Activated T-cell treated with anti-CD3 and anti-CD28 coated beads, Interleukin-2, amount 50 U/mL, for 72 hours (primary cell): ENCODE measurements at regions not wholly inside any gene's neighbourhood (a gene's known extent, or its start where the extent isn't known, plus 50 kb on each side); places are given as distances from the start of the nearest gene placed in this dataset.

Experiments
- ATAC-seq, 2 donors: fragments of 150-1000 bp; cut with Tn5 transposase; replicated peaks in 1 of 2; 2 replicates each; pipeline ENCODE4 v1.10.0; 2021; ENCODE audit warnings: moderate library complexity in 2 of 2, mild to moderate bottlenecking in 1 of 2
- DNase-seq, 2 donors: peaks; one replicate each; pipeline ENCODE4 v3.0.0; 2021 to 2022; ENCODE audit warnings: mixed read lengths in 1 of 2
- H3K27ac Mint-ChIP-seq: one replicate; pipeline ENCODE4 v1.8.0; 2022; ENCODE audit warnings: mild to moderate bottlenecking, moderate library complexity, mixed read lengths
- H3K27me3 Mint-ChIP-seq: one replicate; pipeline ENCODE4 v1.8.0; 2022; ENCODE audit warnings: low read depth, mixed read lengths
- H3K36me3 Mint-ChIP-seq, 2 donors: one replicate each; pipeline ENCODE4 v1.8.0; 2022; ENCODE audit warnings: mixed read lengths in 2 of 2, mild to moderate bottlenecking in 1 of 2; ENCODE audit not compliant: insufficient read depth in 2 of 2
- H3K4me1 Mint-ChIP-seq: one replicate; pipeline ENCODE4 v1.8.0; 2022; ENCODE audit warnings: low read depth, mixed read lengths
- H3K4me3 Mint-ChIP-seq, 2 donors: one replicate each; pipeline ENCODE4 v1.8.0; 2022; ENCODE audit warnings: mild to moderate bottlenecking in 2 of 2, mixed read lengths in 2 of 2, moderate library complexity in 2 of 2
- H3K9me3 Mint-ChIP-seq, 2 donors: one replicate each; pipeline ENCODE4 v1.8.0; 2022; ENCODE audit warnings: mixed read lengths in 2 of 2

- Mint-ChIP-seq H3K27ac (no peak overlapping the region), H3K9me3 (peaks cover 0 to 2% of the 10 kb centered on the region in 2 donors), H3K4me3 (no peak overlapping the region), H3K36me3 (no peaks in the 10 kb centered on the region), H3K4me1 (no peaks in the 10 kb centered on the region), H3K27me3 (no peaks in the 10 kb centered on the region)
- ATAC-seq = no peak
- no peak for DNase-seq
Measured at GRCh38 chr2:4831751-4832150, 860.4 kb upstream of the SOX11 start.

DNA sequence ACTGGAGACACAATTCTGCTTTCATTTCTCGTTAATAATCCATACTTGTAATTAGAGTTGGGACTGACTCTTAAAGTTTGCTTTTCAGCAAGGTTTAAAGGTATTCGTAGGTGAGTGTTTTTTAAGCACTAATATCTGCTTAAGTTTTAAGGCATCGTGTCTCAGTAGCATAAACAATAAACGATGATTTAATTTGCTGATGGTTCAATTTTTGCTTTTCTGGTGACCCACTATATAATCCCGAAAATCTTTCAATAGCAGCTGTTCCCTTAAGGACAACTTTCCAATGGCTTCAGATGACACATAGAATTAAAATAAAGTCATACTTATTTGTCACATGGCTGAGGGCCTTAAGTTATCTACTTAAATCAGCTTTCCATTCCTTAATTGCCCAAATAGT, 859.5 kb upstream of the SOX11 start:
- no peak for ATAC-seq
- Mint-ChIP-seq H3K27ac (no peak overlapping the region), H3K4me3 (no peak overlapping the region), H3K36me3 (no peaks in the 10 kb centered on the region), H3K9me3 (peaks cover 6 to 9% of the 10 kb centered on the region in 2 donors), H3K4me1 (no peaks in the 10 kb centered on the region), H3K27me3 (no peaks in the 10 kb centered on the region)
- DNase-seq = no peak

DNA sequence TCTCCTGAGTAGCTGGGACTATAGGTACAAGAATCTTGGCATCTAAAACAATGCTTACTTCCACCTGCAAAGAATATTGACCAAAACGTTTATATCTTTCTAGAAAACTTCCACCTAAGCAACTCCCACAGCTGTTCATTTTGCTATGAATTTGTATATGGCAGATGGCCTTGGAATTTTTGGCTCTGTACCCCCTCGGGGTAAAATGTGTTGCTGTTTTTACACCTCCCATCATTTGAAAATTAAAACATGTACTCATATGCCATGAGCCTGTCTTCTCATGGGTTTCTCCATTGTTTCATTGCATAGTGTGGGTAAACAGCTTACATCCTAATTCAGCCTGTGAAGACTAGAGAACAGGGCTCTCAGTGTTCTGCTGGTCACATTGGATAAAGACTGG, 853.6 kb upstream of the SOX11 start:
- H3K27ac Mint-ChIP-seq = no peak overlapping the region
- no peaks in the 10 kb centered on the region for H3K27me3 Mint-ChIP-seq
- no peak for DNase-seq
- no peaks in the 10 kb centered on the region for H3K4me1 Mint-ChIP-seq
- ATAC-seq = no peak
- peaks cover 12 to 13% of the 10 kb centered on the region in 2 donors for H3K9me3 Mint-ChIP-seq
- no peaks in the 10 kb centered on the region for H3K36me3 Mint-ChIP-seq
- no peak overlapping the region for H3K4me3 Mint-ChIP-seq

GRCh38 chr2:4840791-4841190, 851.4 kb upstream of the SOX11 start:
- DNase-seq (no peak), ATAC-seq (no peak)
- Mint-ChIP-seq H3K27me3 (no peaks in the 10 kb centered on the region), H3K4me3 (no peak overlapping the region), H3K4me1 (no peaks in the 10 kb centered on the region), H3K27ac (no peak overlapping the region), H3K36me3 (no peaks in the 10 kb centered on the region), H3K9me3 (peaks cover 14 to 21% of the 10 kb centered on the region in 2 donors)

- ATAC-seq = no peak
- no peak for DNase-seq
- Mint-ChIP-seq H3K27ac (no peak overlapping the region), H3K9me3 (peaks cover 7 to 14% of the 10 kb centered on the region in 2 donors), H3K36me3 (no peaks in the 10 kb centered on the region), H3K4me1 (no peaks in the 10 kb centered on the region), H3K27me3 (no peaks in the 10 kb centered on the region), H3K4me3 (no peak overlapping the region)
Measured at GRCh38 chr2:4844881-4845280, 847.3 kb upstream of the SOX11 start.

DNA sequence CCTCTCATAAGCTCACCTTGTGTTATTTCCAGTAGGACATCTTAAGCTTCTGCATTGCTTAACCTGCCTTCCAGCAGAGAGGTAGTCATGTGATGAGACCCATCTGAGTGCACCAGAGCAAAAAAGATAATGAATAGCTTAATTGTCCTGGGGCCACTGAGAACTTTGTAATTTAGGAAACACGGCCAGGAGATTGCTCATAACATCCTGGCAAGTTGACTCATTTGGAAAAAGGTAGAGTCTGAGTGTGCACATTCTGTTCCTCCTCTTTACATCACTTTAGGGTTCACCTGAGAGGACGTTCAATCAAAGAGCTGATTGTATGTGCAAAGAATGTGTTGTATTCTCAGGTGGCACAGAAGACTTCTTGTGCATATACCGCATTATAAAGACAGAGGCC, 830.2 kb upstream of the SOX11 start:
- no peaks in the 10 kb centered on the region for H3K27me3 Mint-ChIP-seq
- H3K27ac Mint-ChIP-seq = no peak overlapping the region

DNA sequence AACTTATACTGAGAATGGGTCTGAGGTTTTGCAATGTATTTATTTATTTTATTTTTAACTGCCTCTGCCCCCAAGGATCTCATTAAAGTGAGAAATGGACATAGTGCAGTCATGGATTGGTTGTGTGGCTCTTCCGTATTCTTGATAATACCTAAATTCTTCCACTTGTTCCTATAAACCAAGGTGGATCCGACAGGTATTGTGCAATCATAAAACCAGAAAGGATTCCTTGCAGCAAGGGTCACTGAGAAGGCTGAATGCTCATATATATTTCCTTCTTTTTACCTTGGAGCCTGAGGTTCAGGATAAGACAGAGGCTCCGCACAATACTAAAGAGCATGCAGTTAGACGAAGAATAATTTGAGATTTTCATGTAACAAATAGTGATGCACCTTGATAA, 826.0 kb upstream of the SOX11 start:
- no peaks in the 10 kb centered on the region for H3K4me1 Mint-ChIP-seq
- DNase-seq = no peak
- H3K9me3 Mint-ChIP-seq = peaks cover 7 to 8% of the 10 kb centered on the region in 2 donors
- H3K4me3 Mint-ChIP-seq = no peak overlapping the region
- no peaks in the 10 kb centered on the region for H3K36me3 Mint-ChIP-seq
- H3K27me3 Mint-ChIP-seq = no peaks in the 10 kb centered on the region
- no peak overlapping the region for H3K27ac Mint-ChIP-seq
- no peak for ATAC-seq

More for the DNA sequence above, 830.2 kb upstream of the SOX11 start:
- ATAC-seq = no peak
- Mint-ChIP-seq H3K36me3 (no peaks in the 10 kb centered on the region), H3K4me3 (no peak overlapping the region), H3K9me3 (peaks cover 6 to 9% of the 10 kb centered on the region in 2 donors), H3K4me1 (no peaks in the 10 kb centered on the region)
- DNase-seq = no peak

DNA sequence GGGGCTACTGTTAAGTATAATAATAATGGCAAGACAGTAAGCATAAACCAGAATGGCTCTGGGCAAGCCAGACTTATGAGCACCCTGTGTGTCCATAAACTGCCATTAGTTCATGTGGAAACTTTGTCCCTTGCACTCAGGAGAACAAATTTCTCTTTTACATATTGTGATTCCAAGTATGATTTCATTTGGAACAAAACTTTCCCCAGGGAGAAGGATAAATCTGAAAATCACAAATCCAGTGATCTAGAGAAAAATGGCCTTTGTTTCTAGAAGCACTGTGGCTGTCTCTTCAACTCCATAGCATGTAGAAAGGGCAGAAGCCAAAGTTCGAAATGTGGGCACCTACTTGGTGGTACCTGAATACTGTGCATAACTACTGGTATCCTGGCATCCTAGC, 823.7 kb upstream of the SOX11 start:
- ATAC-seq = no peak

DNA sequence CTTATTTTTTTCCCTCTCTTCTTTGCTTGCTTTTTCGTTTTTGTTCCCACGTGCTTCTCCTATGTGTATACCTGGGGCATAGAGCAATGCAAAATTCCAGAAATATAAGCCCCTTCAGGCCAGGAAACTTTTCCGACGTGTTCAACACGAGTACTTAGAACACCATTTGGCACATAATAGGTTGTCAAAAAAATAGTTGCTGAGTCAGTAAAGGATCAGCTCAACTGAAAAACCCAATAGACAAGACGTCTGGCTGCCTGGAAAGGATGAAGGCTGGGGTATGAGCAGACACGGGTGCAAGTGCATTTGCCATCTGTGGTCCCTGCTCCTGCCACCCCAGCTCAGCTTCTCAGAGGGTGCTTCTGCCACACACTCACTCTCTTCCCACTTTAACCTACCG, 823.0 kb upstream of the SOX11 start:
- Mint-ChIP-seq H3K27ac (no peak overlapping the region), H3K36me3 (no peaks in the 10 kb centered on the region), H3K4me1 (no peaks in the 10 kb centered on the region), H3K9me3 (peaks cover 4 to 5% of the 10 kb centered on the region in 2 donors), H3K27me3 (no peaks in the 10 kb centered on the region), H3K4me3 (no peak overlapping the region)
- DNase-seq = no peak
- ATAC-seq = no peak

More for the DNA sequence above, 823.7 kb upstream of the SOX11 start:
- H3K4me1 Mint-ChIP-seq = no peaks in the 10 kb centered on the region
- H3K4me3 Mint-ChIP-seq = no peak overlapping the region
- no peaks in the 10 kb centered on the region for H3K27me3 Mint-ChIP-seq
- H3K27ac Mint-ChIP-seq = no peak overlapping the region
- no peaks in the 10 kb centered on the region for H3K36me3 Mint-ChIP-seq
- DNase-seq = no peak
- H3K9me3 Mint-ChIP-seq = peaks cover 4% of the 10 kb centered on the region in 2 donors

DNA sequence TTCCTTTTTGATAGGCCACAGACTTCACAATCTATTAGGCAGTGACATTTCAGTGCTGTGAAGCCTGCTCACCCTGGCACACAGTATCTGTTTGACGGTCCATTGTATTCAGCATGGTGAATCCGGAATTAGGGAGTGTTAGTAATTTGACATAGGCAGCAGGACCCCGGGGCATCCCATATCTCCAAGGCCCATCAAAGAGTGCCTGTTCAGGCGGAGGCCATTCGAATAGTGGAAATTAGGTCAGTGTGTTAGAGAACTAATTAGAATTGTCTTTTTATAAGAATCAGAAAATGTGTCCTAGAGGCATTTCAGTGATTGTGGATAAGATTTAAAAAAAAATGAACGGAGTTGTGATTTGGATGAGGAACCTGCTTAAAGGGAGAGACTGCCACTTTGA, 818.8 kb upstream of the SOX11 start:
- ATAC-seq = no peak
- Mint-ChIP-seq H3K36me3 (no peaks in the 10 kb centered on the region), H3K27me3 (no peaks in the 10 kb centered on the region), H3K4me1 (no peaks in the 10 kb centered on the region), H3K4me3 (no peak overlapping the region), H3K27ac (no peak overlapping the region), H3K9me3 (peaks cover 3 to 4% of the 10 kb centered on the region in 2 donors)
- no peak for DNase-seq

GRCh38 chr2:4873876-4874593, 818.1 kb upstream of the SOX11 start:
- H3K36me3 Mint-ChIP-seq = no peaks in the 10 kb centered on the region
- H3K27me3 Mint-ChIP-seq = no peaks in the 10 kb centered on the region
- ATAC-seq (no peak), DNase-seq (no peak)
- H3K27ac Mint-ChIP-seq = no peak overlapping the region
- H3K4me3 Mint-ChIP-seq = no peak overlapping the region
- peaks cover 0 to 2% of the 10 kb centered on the region in 2 donors for H3K9me3 Mint-ChIP-seq
- no peaks in the 10 kb centered on the region for H3K4me1 Mint-ChIP-seq

DNA sequence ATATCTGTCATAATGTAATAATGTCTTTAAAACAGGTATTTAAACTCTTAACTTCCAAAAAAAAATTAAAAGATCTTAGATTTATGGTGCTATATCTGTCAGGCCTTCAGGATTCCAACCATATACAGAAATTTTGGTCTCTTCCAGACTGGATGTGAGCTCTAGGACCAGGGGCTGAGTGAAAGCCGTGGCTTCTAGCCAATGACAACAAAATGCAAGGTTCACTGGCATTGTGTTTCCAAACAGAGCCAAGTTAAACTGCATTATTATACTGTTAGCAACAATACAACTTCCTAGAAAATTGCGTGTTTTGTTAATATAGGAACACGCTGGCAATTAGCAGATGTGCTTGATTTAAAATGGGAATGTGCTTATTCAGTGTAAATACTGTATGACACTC, 809.8 kb upstream of the SOX11 start:
- Mint-ChIP-seq H3K9me3 (peaks cover 0 to 4% of the 10 kb centered on the region in 2 donors), H3K4me1 (no peaks in the 10 kb centered on the region), H3K36me3 (no peaks in the 10 kb centered on the region), H3K4me3 (no peak overlapping the region), H3K27ac (no peak overlapping the region), H3K27me3 (no peaks in the 10 kb centered on the region)
- DNase-seq (no peak), ATAC-seq (no peak)

DNA sequence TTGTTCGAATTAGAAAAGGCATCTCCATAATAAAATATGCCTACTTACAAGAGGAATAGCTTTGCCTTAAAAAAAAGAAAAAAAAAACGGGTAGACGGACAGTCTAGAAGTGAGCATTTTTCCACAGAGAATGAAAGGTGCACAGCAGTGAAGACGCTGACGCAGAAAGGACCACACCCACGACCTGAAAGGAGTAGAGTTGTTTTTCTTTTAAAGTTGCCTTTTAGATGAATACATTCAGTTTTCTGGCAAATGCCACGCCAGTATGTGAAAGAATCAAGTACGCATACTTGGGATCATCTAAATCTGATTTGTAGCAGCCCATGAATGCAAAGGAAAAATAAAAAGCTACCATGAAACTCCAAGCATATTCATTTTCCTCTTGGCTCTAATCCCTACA, 809.2 kb upstream of the SOX11 start:
- H3K4me3 Mint-ChIP-seq = no peak overlapping the region
- H3K27ac Mint-ChIP-seq = no peak overlapping the region
- no peaks in the 10 kb centered on the region for H3K4me1 Mint-ChIP-seq
- no peaks in the 10 kb centered on the region for H3K27me3 Mint-ChIP-seq
- ATAC-seq (no peak), DNase-seq (no peak)
- peaks cover 0 to 2% of the 10 kb centered on the region in 2 donors for H3K36me3 Mint-ChIP-seq
- peaks cover 0 to 4% of the 10 kb centered on the region in 2 donors for H3K9me3 Mint-ChIP-seq

DNA sequence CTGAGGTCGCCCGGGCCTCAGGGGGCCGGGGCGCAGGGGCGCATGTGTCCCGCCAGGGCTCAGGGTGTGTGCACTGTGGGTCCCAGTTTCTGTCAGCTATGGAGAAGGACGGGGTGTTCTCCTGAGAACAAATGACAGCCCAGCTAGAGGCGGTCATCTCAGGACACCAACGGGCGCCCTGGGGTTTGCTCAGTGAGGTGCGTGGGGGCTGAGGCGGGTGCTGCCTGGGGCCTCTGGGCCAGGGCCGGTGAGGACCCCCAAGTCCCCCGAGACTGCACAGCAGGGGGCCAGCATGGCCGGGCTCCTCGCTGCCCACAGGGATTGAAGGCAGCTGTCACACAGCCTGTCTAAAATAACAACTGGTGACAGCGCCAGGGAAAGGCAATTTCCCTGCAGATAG, 808.8 kb upstream of the SOX11 start:
- Mint-ChIP-seq H3K27me3 (no peaks in the 10 kb centered on the region), H3K4me3 (no peak overlapping the region), H3K4me1 (no peaks in the 10 kb centered on the region), H3K27ac (no peak overlapping the region), H3K36me3 (peaks cover 0 to 2% of the 10 kb centered on the region in 2 donors), H3K9me3 (peaks cover 0 to 4% of the 10 kb centered on the region in 2 donors)
- DNase-seq = no peak
- ATAC-seq = no peak
